ENCODE measurements at regions not wholly inside any gene's neighbourhood (a gene's known extent, or its start where the extent isn't known, plus 50 kb on each side); places are given as distances from the start of the nearest gene placed in this dataset.

GRCh38 chr7:124689523-124689922 is 76.1 kb downstream of the GPR37 start:
- no peak for TF ChIP-seq POLR2A (IDR thresholded peaks at IDR 0.05)
- TF ChIP-seq CTCF (IDR thresholded peaks at IDR 0.05), result no peak

Measured in vagina (tissue), 2 donors.